Heart left ventricle (tissue), 13 donors: ENCODE measurements at regions not wholly inside any gene's neighbourhood (a gene's known extent, or its start where the extent isn't known, plus 50 kb on each side); places are given as distances from the start of the nearest gene placed in this dataset.

Experiments used
- CTCF ChIP-seq, 12 donors: fragments of 200-600 bp; sonication (generic) in 4 of 12; IDR thresholded peaks; one replicate each; pipeline versions ENCODE4 v1.5.0 to v1.8.0; 2018 to 2022; ENCODE audit warnings: antibody characterized with exemption in 12 of 12, mild to moderate bottlenecking in 5 of 12
- POLR2A ChIP-seq, 2 donors: fragments of 450-650 bp; IDR thresholded peaks; one replicate each; pipeline ENCODE4 v1.6.1; 2017; ENCODE audit warnings: antibody characterized with exemption in 2 of 2, mild to moderate bottlenecking in 2 of 2, moderate library complexity in 2 of 2
- donor health status: ischemic (EF 13 %, LVEDD 7.1; RV severe dilation, severe dysfunction).
- donor health status: DM: no; HTN: yes; CAD: no.
- donor health status: DM: no; HTN: no; CAD: no.
- donor health status: ischemic (EF 25% LVEDD 6.9; RV normal size, moderate dysfunction).
- donor health status: ischemic (EF 25% LVEDD 5.7; RV mildly dilated, moderate dysfunction).
- donor health status: ischemic (EF 35%, LVEDD 5.7; RV mildly dilated, moderate dysfunction).
- donor health status: nonischemic (EF 11% LVEDD 7.7; RV severe dilation, severe dysfunction).
- donor health status: DM: yes; HTN: yes; CAD: no.
- donor health status: PGD.
- donor health status: ischemic (EF 29% LVEDD 5.4; RV normal size, mild dysfunction).
- donor health status: nonischemic (EF 23%, LVEDD 6.1; RV moderate dilation, normal function).

- TF ChIP-seq CTCF (IDR thresholded peaks at IDR 0.05) = no peak
- no peak for TF ChIP-seq POLR2A (IDR thresholded peaks at IDR 0.05)
Measured at GRCh38 chr19:56912401-56913112, 72.0 kb upstream of the PEG3 start.
